DOHH2 (cell line): ENCODE measurements at regions not wholly inside any gene's neighbourhood (a gene's known extent, or its start where the extent isn't known, plus 50 kb on each side); places are given as distances from the start of the nearest gene placed in this dataset.

Source experiments
- H3F3A ChIP-seq: fragments of 200-600 bp; sonication (generic), shearing (Covaris generic); 2 replicates; pipeline ENCODE4 v1.6.0; 2016; ENCODE audit warnings: antibody characterized with exemption, mild to moderate bottlenecking; ENCODE audit not compliant: control insufficient read depth, insufficient read depth
- H3K27ac ChIP-seq: fragments of 200-600 bp; sonication (generic); 2 replicates; pipeline ENCODE4 v1.5.1; 2014; ENCODE audit warnings: low read depth, mild to moderate bottlenecking, low read length, moderate library complexity
- H3K27me3 ChIP-seq: fragments of 200-600 bp; sonication (generic); 2 replicates; pipeline ENCODE4 v1.6.1; 2014; ENCODE audit warnings: mild to moderate bottlenecking, low read length, mixed read lengths; ENCODE audit not compliant: control insufficient read depth
- H3K36me3 ChIP-seq: fragments of 200-600 bp; sonication (generic); 2 replicates; pipeline ENCODE4 v1.6.1; 2014; ENCODE audit warnings: mild to moderate bottlenecking, low read length, moderate library complexity, mixed read lengths; ENCODE audit not compliant: control insufficient read depth
- H3K4me1 ChIP-seq: fragments of 200-600 bp; sonication (generic); 2 replicates; pipeline ENCODE4 v1.6.1; 2014; ENCODE audit warnings: mild to moderate bottlenecking, low read length, mixed read lengths; ENCODE audit not compliant: control insufficient read depth
- H3K4me2 ChIP-seq: fragments of 200-600 bp; sonication (generic); 2 replicates; pipeline ENCODE4 v1.6.0; 2014; ENCODE audit warnings: mild to moderate bottlenecking, low read length, moderate library complexity
- H3K4me3 ChIP-seq: fragments of 200-600 bp; sonication (generic); 2 replicates; pipeline ENCODE4 v1.5.1; 2014; ENCODE audit warnings: mild to moderate bottlenecking, low read length, mixed read lengths
- H3K79me2 ChIP-seq: fragments of 200-600 bp; sonication (generic); 2 replicates; pipeline ENCODE4 v1.6.1; 2014; ENCODE audit warnings: mild to moderate bottlenecking, low read length, mixed read lengths; ENCODE audit not compliant: control insufficient read depth
- H3K9me2 ChIP-seq: fragments of 200-600 bp; sonication (generic); replicated peaks from 2 replicates; pipeline ENCODE4 v1.6.1; 2014; ENCODE audit warnings: mild to moderate bottlenecking, low read length, mixed read lengths; ENCODE audit not compliant: control insufficient read depth
- H3K9me3 ChIP-seq: fragments of 200-600 bp; sonication (generic); 2 replicates; pipeline ENCODE4 v1.6.1; 2014; ENCODE audit warnings: antibody characterized with exemption, low read length, mixed read lengths; ENCODE audit not compliant: control insufficient read depth, insufficient read depth
- H4K20me1 ChIP-seq: fragments of 200-600 bp; sonication (generic); 2 replicates; pipeline ENCODE4 v1.6.0; 2014; ENCODE audit warnings: low read depth, mild to moderate bottlenecking, antibody characterized with exemption, low read length, moderate library complexity; ENCODE audit not compliant: control insufficient read depth, insufficient read depth
- CTCF ChIP-seq: fragments of 200-600 bp; sonication (generic); IDR thresholded peaks from one replicate; pipeline ENCODE4 v1.5.1; 2014; ENCODE audit warnings: antibody characterized with exemption, mild to moderate bottlenecking, low read depth, low read length; ENCODE audit not compliant: poor library complexity, severe bottlenecking
- EZH2phosphoT487 ChIP-seq: fragments of 200-600 bp; sonication (generic); IDR thresholded peaks from 2 replicates; pipeline ENCODE4 v1.6.1; 2017; ENCODE audit warnings: borderline replicate concordance, mild to moderate bottlenecking, antibody characterized with exemption, low read length, moderate library complexity, mixed read lengths

GRCh38 chr2:195442458-195443175, 214.4 kb upstream of the SLC39A10 start:
- H3K4me3 ChIP-seq: no peak overlapping the region
- no peak overlapping the region for H3K27ac ChIP-seq
- no peak overlapping the region for H3K4me2 ChIP-seq
- H3K79me2 ChIP-seq: no peaks in the 10 kb centered on the region
- no peaks in the 10 kb centered on the region for H3K27me3 ChIP-seq
- TF ChIP-seq EZH2phosphoT487 (no peak), CTCF (no peak)
- H4K20me1 ChIP-seq: no peaks in the 10 kb centered on the region
- H3K4me1 ChIP-seq: no peaks in the 10 kb centered on the region
- H3K9me3 ChIP-seq: peaks cover 13% of the 10 kb centered on the region
- no peaks in the 10 kb centered on the region for H3F3A ChIP-seq
- no peaks in the 10 kb centered on the region for H3K36me3 ChIP-seq
- no peaks in the 10 kb centered on the region for H3K9me2 ChIP-seq

GRCh38 chr2:195438692-195439091, 218.3 kb upstream of the SLC39A10 start:
- Histone ChIP-seq H3F3A (no peaks in the 10 kb centered on the region), H4K20me1 (no peaks in the 10 kb centered on the region), H3K4me3 (no peak overlapping the region), H3K36me3 (no peaks in the 10 kb centered on the region), H3K27ac (no peak overlapping the region), H3K4me1 (no peaks in the 10 kb centered on the region), H3K9me3 (peaks cover 13% of the 10 kb centered on the region), H3K4me2 (no peak overlapping the region), H3K27me3 (no peaks in the 10 kb centered on the region), H3K79me2 (no peaks in the 10 kb centered on the region), H3K9me2 (no peaks in the 10 kb centered on the region)
- TF ChIP-seq CTCF: no peak
- no peak for TF ChIP-seq EZH2phosphoT487

- H4K20me1 ChIP-seq: no peaks in the 10 kb centered on the region
- H3K4me2 ChIP-seq: no peak overlapping the region
- no peak for TF ChIP-seq CTCF
- TF ChIP-seq EZH2phosphoT487: no peak
- no peak overlapping the region for H3K27ac ChIP-seq
- H3K36me3 ChIP-seq: no peaks in the 10 kb centered on the region
- H3K4me3 ChIP-seq: no peak overlapping the region
- H3K9me3 ChIP-seq: peaks cover 13% of the 10 kb centered on the region
- no peaks in the 10 kb centered on the region for H3K4me1 ChIP-seq
- H3F3A ChIP-seq: no peaks in the 10 kb centered on the region
- H3K79me2 ChIP-seq: no peaks in the 10 kb centered on the region
- no peaks in the 10 kb centered on the region for H3K27me3 ChIP-seq
- no peaks in the 10 kb centered on the region for H3K9me2 ChIP-seq
Measured at GRCh38 chr2:195437521-195437920, 219.5 kb upstream of the SLC39A10 start.
